Esophagus muscularis mucosa (tissue), 4 donors: ENCODE measurements at regions not wholly inside any gene's neighbourhood (a gene's known extent, or its start where the extent isn't known, plus 50 kb on each side); places are given as distances from the start of the nearest gene placed in this dataset.
A peak's percentile ranks its signal among the peaks of the same experiment; 100 is the strongest.
"Not testable (repeated sequence)": the region's sequence is repeated elsewhere in the genome, so short reads cannot be mapped to it uniquely, and the experiment has no call there.

ENCODE experiments used
- DNase-seq: peaks from one replicate; pipeline ENCODE4 v3.0.0-alpha.2; 2017; ENCODE audit errors: extremely low spot score
- H3K27ac ChIP-seq, 4 donors: fragments of 200-600 bp; sonication (generic); replicated peaks in 1 of 4; 1 replicate in 3 of 4; 2 replicates in 1 of 4; pipeline ENCODE4 v1.5.1; 2016 to 2019; ENCODE audit warnings: mild to moderate bottlenecking in 1 of 4
- H3K27me3 ChIP-seq, 4 donors: fragments of 200-600 bp; sonication (generic); one replicate each; pipeline versions ENCODE4 v1.5.1 to v1.6.0; 2016 to 2019
- H3K36me3 ChIP-seq, 4 donors: fragments of 200-600 bp; sonication (generic); one replicate each; pipeline ENCODE4 v1.5.1; 2016 to 2019
- H3K4me1 ChIP-seq, 4 donors: fragments of 200-600 bp; sonication (generic); one replicate each; pipeline ENCODE4 v1.5.1; 2016 to 2019
- H3K4me3 ChIP-seq, 4 donors: fragments of 200-600 bp; sonication (generic); 1 replicate in 2 of 4; 2 replicates in 2 of 4; pipeline ENCODE4 v1.5.1; 2016 to 2019; ENCODE audit warnings: mild to moderate bottlenecking in 4 of 4, moderate library complexity in 1 of 4
- H3K9me3 ChIP-seq, 4 donors: fragments of 200-600 bp; sonication (generic); 1 replicate in 3 of 4; 2 replicates in 1 of 4; pipeline ENCODE4 v1.5.1; 2016 to 2019
- EP300 ChIP-seq: sonication (generic); formaldehyde crosslinking; IDR thresholded peaks from one replicate; pipeline ENCODE4 v1.6.1; 2017; ENCODE audit warnings: antibody characterized with exemption
- POLR2A ChIP-seq: fragments of 450-650 bp; IDR thresholded peaks from one replicate; pipeline ENCODE4 v1.6.1; 2017; ENCODE audit warnings: antibody characterized with exemption, moderate library complexity, mild to moderate bottlenecking, low read depth
- POLR2AphosphoS5 ChIP-seq, 2 donors: sonication (generic); formaldehyde crosslinking; IDR thresholded peaks; one replicate each; pipeline ENCODE4 v1.6.1; 2017; ENCODE audit warnings: antibody characterized with exemption in 2 of 2
- WGBS: methylation state at CpG from one replicate; pipeline ENCODE4 v1.1.5; 2018; 5-methylcytosine and 5-hydroxymethylcytosine counted together
- intact Hi-C: fragments of 100-400 bp; cut with DNase I; formaldehyde crosslinking; loops from one replicate; pipeline ENCODE4 v1.15.1; 2023
- TF ChIP-seq, protein P1 (sequence below), 3 experiments: fragments of 200-600 bp in 2 of 3; fragments of 450-650 bp in 1 of 3; sonication (generic) in 2 of 3; IDR thresholded peaks; one replicate each; pipeline ENCODE4 v1.5.1; 2017 to 2019; ENCODE audit warnings: antibody characterized with exemption in 3 of 3, mild to moderate bottlenecking in 2 of 3, moderate library complexity in 1 of 3

DNA sequence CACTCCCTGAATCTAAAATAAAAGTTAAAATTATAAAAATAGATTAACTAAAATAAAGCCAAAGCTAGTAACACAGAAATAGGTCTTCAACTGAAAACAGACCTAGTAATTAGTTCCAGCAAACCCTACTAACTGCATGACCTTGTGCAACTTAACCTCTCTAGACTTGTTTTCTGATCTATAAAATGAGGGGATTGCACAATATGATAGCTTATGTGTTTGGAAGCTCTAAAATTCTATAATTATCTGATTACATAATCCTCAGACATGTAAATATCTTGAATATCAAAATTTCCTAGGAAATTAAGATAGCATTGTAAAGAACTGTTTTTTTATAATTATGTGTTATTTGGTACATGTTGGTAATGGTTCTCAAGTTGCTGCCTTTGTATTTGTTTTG is 144.1 kb upstream of the GRIP1 start:
- TF ChIP-seq EP300 (no peak), POLR2A (no peak), POLR2AphosphoS5 (IDR thresholded peaks at IDR 0.05) (no peak)
- TF ChIP-seq, protein P1, sequence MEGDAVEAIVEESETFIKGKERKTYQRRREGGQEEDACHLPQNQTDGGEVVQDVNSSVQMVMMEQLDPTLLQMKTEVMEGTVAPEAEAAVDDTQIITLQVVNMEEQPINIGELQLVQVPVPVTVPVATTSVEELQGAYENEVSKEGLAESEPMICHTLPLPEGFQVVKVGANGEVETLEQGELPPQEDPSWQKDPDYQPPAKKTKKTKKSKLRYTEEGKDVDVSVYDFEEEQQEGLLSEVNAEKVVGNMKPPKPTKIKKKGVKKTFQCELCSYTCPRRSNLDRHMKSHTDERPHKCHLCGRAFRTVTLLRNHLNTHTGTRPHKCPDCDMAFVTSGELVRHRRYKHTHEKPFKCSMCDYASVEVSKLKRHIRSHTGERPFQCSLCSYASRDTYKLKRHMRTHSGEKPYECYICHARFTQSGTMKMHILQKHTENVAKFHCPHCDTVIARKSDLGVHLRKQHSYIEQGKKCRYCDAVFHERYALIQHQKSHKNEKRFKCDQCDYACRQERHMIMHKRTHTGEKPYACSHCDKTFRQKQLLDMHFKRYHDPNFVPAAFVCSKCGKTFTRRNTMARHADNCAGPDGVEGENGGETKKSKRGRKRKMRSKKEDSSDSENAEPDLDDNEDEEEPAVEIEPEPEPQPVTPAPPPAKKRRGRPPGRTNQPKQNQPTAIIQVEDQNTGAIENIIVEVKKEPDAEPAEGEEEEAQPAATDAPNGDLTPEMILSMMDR (IDR thresholded peaks at IDR 0.05), result no peak
- Histone ChIP-seq H3K9me3 (no peaks in the 10 kb centered on the region), H3K27ac (peak overlapping the region in 1 of 4 donors; percentile 55), H3K36me3 (no peaks in the 10 kb centered on the region), H3K27me3 (no peaks in the 10 kb centered on the region), H3K4me3 (no peak overlapping the region), H3K4me1 (peaks cover 0 to 15% (median 8%) of the 10 kb centered on the region in 4 donors)
- intact Hi-C loops, result no loop called here
- no peak for DNase-seq

DNA sequence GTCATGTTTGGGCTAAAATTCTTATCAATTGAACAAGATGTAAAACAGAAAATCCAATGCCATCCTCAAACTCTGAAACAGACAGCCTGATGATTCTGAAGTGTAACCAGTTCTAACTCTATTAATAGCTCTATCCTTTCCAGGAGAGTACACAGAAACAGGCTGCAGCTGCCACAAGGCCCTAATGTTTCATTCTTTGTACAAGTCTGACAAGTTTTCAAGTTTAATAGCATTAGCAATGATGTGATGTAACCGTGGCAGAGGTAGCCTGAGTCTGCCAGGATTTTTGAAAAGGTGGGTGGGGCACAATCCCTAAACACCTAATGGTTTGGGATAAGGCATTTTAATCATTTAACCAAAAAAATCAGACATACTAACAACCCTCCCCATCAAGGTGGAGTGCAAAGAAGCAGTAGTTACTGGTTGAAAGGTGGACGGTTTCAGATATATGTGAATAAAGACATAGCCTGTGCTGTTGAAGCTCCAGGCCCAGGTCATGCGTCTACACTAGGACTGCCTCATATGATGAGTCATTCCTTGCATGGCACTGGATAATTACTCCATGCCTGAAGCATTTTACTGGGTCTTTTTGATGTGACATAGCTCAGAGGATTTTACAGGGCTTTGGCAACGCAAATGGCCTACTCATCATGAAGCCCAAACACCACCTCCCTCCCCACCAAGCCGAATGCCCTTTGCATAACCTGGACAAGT is 145.1 kb upstream of the GRIP1 start:
- WGBS, result 57% methylated on average over 5 of the region's 5 CpGs
- H3K27ac ChIP-seq, result peak overlapping the region in 2 of 4 donors; percentile 44 to 55

DNA sequence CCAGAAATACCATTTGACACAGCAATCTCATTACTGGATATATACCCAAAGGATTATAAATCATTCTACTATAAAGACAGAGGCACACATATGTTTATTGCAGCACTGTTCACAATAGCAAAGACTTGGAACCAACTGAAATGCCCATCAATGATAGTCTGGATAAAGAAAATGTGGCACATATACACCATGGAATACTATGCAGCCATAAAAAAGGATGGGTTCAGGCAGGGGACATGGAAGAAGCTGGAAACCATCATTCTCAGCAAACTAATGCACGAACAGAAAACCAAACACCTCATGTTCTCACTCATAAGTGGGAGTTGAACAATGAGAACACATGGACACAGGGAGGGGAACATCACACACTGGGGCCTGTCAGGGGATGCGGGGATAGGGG is 147.0 kb upstream of the GRIP1 start:
- H3K36me3 ChIP-seq, H3K4me3 ChIP-seq, intact Hi-C loops, H3K27me3 ChIP-seq, H3K9me3 ChIP-seq, DNase-seq, H3K27ac ChIP-seq: not testable (repeated sequence)
- 86% methylated on average over 2 of the region's 2 CpGs for WGBS
- H3K4me1 ChIP-seq, result peaks cover 0 to 15% (median 8%) of the 10 kb centered on the region in 4 donors

More for the DNA sequence above, 145.1 kb upstream of the GRIP1 start:
- intact Hi-C loops, result no loop called here
- Histone ChIP-seq H3K36me3 (no peaks in the 10 kb centered on the region), H3K27me3 (no peaks in the 10 kb centered on the region), H3K9me3 (no peaks in the 10 kb centered on the region), H3K4me3 (no peak overlapping the region), H3K4me1 (peaks cover 0 to 15% (median 8%) of the 10 kb centered on the region in 4 donors)
- DNase-seq, result no peak
- no peak for TF ChIP-seq POLR2AphosphoS5 (IDR thresholded peaks at IDR 0.05)
- no peak for TF ChIP-seq POLR2A
- TF ChIP-seq, protein P1 (IDR thresholded peaks at IDR 0.05), result no peak
- no peak for TF ChIP-seq EP300

DNA sequence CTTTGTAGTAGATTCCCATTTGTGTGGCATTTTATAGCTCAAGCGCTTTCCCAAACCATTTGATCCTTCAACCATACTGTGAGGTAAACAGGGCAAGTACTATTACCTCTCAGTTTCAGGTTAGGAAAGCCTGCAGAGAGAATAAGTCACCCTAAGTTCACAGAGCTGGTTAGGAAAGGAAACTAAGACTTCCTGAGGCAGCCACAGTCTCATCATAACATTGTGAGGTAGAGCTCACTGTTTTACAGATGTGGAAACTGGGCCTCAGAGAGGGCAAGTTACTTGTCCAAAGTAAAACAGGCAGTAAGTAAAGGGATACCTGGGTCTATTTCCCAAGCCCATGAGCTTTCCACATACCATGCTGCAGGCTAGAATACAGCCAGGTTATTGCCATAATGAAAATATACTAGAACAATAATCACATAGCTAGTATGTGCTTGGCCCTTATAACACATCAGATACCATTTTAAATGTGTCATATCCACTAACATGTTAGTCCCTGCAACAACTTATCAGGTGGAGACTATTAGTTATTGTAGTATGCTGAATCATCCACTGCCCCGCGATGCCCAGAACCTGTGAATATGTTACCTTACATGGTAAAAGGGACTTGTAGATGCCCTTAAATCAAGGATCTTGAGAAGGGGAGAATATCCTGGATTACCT is 150.9 kb upstream of the GRIP1 start:
- intact Hi-C loops, result no loop called here
- DNase-seq, result no peak

DNA sequence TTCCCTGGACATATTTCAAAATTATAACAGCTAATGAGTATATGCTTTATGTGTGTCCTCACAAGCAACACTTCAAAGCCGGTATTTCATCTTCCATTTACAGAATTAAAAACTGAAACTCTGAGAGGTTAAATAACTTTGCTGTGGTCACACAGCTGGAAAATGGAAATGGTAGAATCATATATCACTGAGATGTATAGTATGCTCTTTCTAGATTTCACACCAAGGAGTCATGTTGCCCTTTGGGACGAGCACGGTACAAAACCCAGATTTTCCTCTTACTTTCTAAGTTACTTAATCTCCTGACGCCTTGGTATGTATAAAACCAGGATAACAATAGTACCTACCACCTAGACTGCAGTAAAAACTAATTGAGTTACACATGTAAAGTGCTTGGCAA is 152.6 kb upstream of the GRIP1 start:
- no peak for DNase-seq
- intact Hi-C loops, result no loop called here
- no peak overlapping the region for H3K4me3 ChIP-seq
- TF ChIP-seq EP300 (no peak), POLR2A (no peak), POLR2AphosphoS5 (IDR thresholded peaks at IDR 0.05) (no peak)
- TF ChIP-seq, protein P1 (IDR thresholded peaks at IDR 0.05), result no peak
- 87% methylated on average over 4 of the region's 4 CpGs for WGBS
- no peaks in the 10 kb centered on the region for H3K36me3 ChIP-seq
- H3K9me3 ChIP-seq, result no peaks in the 10 kb centered on the region
- H3K27ac ChIP-seq, result no peak overlapping the region
- no peaks in the 10 kb centered on the region for H3K27me3 ChIP-seq
- H3K4me1 ChIP-seq, result no peaks in the 10 kb centered on the region

More for the DNA sequence above, 150.9 kb upstream of the GRIP1 start:
- Histone ChIP-seq H3K9me3 (no peaks in the 10 kb centered on the region), H3K27me3 (no peaks in the 10 kb centered on the region), H3K4me3 (no peak overlapping the region), H3K4me1 (no peaks in the 10 kb centered on the region), H3K27ac (no peak overlapping the region), H3K36me3 (no peaks in the 10 kb centered on the region)
- 94% methylated on average over 3 of the region's 3 CpGs for WGBS
- TF ChIP-seq EP300 (no peak), POLR2A (no peak), POLR2AphosphoS5 (IDR thresholded peaks at IDR 0.05) (no peak)
- TF ChIP-seq, protein P1 (IDR thresholded peaks at IDR 0.05), result no peak
